ENCODE measurements at regions not wholly inside any gene's neighbourhood (a gene's known extent, or its start where the extent isn't known, plus 50 kb on each side); places are given as distances from the start of the nearest gene placed in this dataset.

DNA sequence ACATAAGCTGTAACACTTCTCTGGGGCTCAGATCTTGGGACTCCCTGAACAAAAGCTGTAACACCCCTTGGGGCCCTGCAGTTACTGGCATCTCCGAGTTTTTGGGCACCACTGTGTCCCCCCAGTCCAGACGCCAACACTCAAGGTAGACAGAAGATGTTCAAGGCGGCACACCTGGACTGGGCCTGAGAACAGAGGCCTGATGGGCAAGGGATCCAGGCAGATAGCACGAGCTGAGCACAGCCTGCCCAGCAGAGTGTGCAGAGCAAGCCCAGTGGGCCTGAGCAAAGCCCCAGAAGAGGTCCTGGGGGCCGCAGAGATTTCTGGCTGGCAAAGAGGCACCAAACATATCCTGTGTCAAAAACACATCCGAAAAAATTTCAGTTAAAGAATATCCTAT, 1163.3 kb upstream of the PRR20A start:
- TF ChIP-seq, protein P1, sequence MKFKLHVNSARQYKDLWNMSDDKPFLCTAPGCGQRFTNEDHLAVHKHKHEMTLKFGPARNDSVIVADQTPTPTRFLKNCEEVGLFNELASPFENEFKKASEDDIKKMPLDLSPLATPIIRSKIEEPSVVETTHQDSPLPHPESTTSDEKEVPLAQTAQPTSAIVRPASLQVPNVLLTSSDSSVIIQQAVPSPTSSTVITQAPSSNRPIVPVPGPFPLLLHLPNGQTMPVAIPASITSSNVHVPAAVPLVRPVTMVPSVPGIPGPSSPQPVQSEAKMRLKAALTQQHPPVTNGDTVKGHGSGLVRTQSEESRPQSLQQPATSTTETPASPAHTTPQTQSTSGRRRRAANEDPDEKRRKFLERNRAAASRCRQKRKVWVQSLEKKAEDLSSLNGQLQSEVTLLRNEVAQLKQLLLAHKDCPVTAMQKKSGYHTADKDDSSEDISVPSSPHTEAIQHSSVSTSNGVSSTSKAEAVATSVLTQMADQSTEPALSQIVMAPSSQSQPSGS (IDR thresholded peaks at IDR 0.05; ENCODE audit: low read length): no peak
- no peak for TF ChIP-seq BACH1 (IDR thresholded peaks at IDR 0.05; ENCODE audit: low read length)
- TF ChIP-seq SRF (IDR thresholded peaks at IDR 0.05; ENCODE audit: low read depth, low read length): no peak
- TF ChIP-seq, protein P2, sequence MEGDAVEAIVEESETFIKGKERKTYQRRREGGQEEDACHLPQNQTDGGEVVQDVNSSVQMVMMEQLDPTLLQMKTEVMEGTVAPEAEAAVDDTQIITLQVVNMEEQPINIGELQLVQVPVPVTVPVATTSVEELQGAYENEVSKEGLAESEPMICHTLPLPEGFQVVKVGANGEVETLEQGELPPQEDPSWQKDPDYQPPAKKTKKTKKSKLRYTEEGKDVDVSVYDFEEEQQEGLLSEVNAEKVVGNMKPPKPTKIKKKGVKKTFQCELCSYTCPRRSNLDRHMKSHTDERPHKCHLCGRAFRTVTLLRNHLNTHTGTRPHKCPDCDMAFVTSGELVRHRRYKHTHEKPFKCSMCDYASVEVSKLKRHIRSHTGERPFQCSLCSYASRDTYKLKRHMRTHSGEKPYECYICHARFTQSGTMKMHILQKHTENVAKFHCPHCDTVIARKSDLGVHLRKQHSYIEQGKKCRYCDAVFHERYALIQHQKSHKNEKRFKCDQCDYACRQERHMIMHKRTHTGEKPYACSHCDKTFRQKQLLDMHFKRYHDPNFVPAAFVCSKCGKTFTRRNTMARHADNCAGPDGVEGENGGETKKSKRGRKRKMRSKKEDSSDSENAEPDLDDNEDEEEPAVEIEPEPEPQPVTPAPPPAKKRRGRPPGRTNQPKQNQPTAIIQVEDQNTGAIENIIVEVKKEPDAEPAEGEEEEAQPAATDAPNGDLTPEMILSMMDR (IDR thresholded peaks at IDR 0.05; ENCODE audit: control extremely low read depth in 1 of 3, insufficient read depth in 1 of 3, low read depth in 1 of 3, low read length in 3 of 3): no peak
- no peak for TF ChIP-seq SAP30 (IDR thresholded peaks at IDR 0.05; ENCODE audit: insufficient read depth, insufficient replicate concordance, low read length)
- no peak for TF ChIP-seq POLR2A (IDR thresholded peaks at IDR 0.05; ENCODE audit: control extremely low read depth in 1 of 2, low read depth in 2 of 2, low read length in 2 of 2)
- TF ChIP-seq TEAD4 (IDR thresholded peaks at IDR 0.05; ENCODE audit: low read depth, low read length): no peak
- TF ChIP-seq GABPA (IDR thresholded peaks at IDR 0.05; ENCODE audit: borderline replicate concordance, insufficient read depth, low read length): no peak
- TF ChIP-seq POLR2AphosphoS5 (IDR thresholded peaks at IDR 0.05; ENCODE audit: low read depth, low read length): no peak
- TF ChIP-seq CBX8 (IDR thresholded peaks at IDR 0.05; ENCODE audit: borderline replicate concordance, low read depth, low read length): no peak
- TF ChIP-seq, protein P3, sequence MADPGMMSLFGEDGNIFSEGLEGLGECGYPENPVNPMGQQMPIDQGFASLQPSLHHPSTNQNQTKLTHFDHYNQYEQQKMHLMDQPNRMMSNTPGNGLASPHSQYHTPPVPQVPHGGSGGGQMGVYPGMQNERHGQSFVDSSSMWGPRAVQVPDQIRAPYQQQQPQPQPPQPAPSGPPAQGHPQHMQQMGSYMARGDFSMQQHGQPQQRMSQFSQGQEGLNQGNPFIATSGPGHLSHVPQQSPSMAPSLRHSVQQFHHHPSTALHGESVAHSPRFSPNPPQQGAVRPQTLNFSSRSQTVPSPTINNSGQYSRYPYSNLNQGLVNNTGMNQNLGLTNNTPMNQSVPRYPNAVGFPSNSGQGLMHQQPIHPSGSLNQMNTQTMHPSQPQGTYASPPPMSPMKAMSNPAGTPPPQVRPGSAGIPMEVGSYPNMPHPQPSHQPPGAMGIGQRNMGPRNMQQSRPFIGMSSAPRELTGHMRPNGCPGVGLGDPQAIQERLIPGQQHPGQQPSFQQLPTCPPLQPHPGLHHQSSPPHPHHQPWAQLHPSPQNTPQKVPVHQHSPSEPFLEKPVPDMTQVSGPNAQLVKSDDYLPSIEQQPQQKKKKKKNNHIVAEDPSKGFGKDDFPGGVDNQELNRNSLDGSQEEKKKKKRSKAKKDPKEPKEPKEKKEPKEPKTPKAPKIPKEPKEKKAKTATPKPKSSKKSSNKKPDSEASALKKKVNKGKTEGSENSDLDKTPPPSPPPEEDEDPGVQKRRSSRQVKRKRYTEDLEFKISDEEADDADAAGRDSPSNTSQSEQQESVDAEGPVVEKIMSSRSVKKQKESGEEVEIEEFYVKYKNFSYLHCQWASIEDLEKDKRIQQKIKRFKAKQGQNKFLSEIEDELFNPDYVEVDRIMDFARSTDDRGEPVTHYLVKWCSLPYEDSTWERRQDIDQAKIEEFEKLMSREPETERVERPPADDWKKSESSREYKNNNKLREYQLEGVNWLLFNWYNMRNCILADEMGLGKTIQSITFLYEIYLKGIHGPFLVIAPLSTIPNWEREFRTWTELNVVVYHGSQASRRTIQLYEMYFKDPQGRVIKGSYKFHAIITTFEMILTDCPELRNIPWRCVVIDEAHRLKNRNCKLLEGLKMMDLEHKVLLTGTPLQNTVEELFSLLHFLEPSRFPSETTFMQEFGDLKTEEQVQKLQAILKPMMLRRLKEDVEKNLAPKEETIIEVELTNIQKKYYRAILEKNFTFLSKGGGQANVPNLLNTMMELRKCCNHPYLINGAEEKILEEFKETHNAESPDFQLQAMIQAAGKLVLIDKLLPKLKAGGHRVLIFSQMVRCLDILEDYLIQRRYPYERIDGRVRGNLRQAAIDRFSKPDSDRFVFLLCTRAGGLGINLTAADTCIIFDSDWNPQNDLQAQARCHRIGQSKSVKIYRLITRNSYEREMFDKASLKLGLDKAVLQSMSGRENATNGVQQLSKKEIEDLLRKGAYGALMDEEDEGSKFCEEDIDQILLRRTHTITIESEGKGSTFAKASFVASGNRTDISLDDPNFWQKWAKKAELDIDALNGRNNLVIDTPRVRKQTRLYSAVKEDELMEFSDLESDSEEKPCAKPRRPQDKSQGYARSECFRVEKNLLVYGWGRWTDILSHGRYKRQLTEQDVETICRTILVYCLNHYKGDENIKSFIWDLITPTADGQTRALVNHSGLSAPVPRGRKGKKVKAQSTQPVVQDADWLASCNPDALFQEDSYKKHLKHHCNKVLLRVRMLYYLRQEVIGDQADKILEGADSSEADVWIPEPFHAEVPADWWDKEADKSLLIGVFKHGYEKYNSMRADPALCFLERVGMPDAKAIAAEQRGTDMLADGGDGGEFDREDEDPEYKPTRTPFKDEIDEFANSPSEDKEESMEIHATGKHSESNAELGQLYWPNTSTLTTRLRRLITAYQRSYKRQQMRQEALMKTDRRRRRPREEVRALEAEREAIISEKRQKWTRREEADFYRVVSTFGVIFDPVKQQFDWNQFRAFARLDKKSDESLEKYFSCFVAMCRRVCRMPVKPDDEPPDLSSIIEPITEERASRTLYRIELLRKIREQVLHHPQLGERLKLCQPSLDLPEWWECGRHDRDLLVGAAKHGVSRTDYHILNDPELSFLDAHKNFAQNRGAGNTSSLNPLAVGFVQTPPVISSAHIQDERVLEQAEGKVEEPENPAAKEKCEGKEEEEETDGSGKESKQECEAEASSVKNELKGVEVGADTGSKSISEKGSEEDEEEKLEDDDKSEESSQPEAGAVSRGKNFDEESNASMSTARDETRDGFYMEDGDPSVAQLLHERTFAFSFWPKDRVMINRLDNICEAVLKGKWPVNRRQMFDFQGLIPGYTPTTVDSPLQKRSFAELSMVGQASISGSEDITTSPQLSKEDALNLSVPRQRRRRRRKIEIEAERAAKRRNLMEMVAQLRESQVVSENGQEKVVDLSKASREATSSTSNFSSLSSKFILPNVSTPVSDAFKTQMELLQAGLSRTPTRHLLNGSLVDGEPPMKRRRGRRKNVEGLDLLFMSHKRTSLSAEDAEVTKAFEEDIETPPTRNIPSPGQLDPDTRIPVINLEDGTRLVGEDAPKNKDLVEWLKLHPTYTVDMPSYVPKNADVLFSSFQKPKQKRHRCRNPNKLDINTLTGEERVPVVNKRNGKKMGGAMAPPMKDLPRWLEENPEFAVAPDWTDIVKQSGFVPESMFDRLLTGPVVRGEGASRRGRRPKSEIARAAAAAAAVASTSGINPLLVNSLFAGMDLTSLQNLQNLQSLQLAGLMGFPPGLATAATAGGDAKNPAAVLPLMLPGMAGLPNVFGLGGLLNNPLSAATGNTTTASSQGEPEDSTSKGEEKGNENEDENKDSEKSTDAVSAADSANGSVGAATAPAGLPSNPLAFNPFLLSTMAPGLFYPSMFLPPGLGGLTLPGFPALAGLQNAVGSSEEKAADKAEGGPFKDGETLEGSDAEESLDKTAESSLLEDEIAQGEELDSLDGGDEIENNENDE (IDR thresholded peaks at IDR 0.05; ENCODE audit: insufficient replicate concordance, low read length): no peak

Measured in H1 (cell line).